Stimulated activated memory B cell treated with anti-CD40 and anti-IgM and Interleukin-4, amounts not matched to agents 10 μg/mL and 1 μg/mL and 100 μg/mL, for 72 hours (primary cell): ENCODE measurements at regions not wholly inside any gene's neighbourhood (a gene's known extent, or its start where the extent isn't known, plus 50 kb on each side); places are given as distances from the start of the nearest gene placed in this dataset.

ENCODE experiments used
- ATAC-seq: fragments of 150-1000 bp; cut with Tn5 transposase; 2 replicates; pipeline ENCODE4 v1.10.0; 2021
- H3K27ac Mint-ChIP-seq: one replicate; pipeline ENCODE4 v1.8.0; 2022; ENCODE audit warnings: mild to moderate bottlenecking, mixed read lengths
- H3K27me3 Mint-ChIP-seq: one replicate; pipeline ENCODE4 v1.8.0; 2022; ENCODE audit warnings: mixed read lengths
- H3K36me3 Mint-ChIP-seq: one replicate; pipeline ENCODE4 v1.8.0; 2022; ENCODE audit warnings: mixed read lengths
- H3K4me1 Mint-ChIP-seq: one replicate; pipeline ENCODE4 v1.8.0; 2022; ENCODE audit warnings: mixed read lengths
- H3K4me3 Mint-ChIP-seq: one replicate; pipeline ENCODE4 v1.8.0; 2022; ENCODE audit warnings: mild to moderate bottlenecking, moderate library complexity, mixed read lengths
- H3K9me3 Mint-ChIP-seq: one replicate; pipeline ENCODE4 v1.8.0; 2022; ENCODE audit warnings: mixed read lengths

DNA sequence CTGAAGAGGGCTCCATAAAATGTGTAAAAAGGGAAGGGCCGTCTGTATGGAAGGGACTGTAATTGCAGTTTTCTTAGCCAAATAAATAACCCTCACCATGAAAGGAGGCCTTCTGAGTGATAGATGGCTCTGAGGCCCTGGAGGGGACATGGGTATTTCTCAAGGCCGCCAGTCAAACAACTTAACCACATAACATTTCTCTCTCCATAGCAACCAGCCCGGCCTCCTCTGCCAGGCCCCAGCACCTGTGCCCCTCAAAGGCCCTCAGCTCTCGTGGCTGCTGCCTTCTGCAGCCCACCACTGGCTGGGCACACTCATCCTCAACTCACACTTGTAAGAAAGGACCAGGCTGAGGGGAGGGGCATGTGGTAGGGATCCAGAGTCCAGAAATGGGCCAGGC, 57.0 kb upstream of the GJB5 start:
- no peak for ATAC-seq
- Mint-ChIP-seq H3K27ac (no peak overlapping the region), H3K9me3 (peaks cover 7% of the 10 kb centered on the region), H3K36me3 (no peaks in the 10 kb centered on the region), H3K4me1 (no peaks in the 10 kb centered on the region), H3K27me3 (peaks cover 52% of the 10 kb centered on the region), H3K4me3 (no peak overlapping the region)

DNA sequence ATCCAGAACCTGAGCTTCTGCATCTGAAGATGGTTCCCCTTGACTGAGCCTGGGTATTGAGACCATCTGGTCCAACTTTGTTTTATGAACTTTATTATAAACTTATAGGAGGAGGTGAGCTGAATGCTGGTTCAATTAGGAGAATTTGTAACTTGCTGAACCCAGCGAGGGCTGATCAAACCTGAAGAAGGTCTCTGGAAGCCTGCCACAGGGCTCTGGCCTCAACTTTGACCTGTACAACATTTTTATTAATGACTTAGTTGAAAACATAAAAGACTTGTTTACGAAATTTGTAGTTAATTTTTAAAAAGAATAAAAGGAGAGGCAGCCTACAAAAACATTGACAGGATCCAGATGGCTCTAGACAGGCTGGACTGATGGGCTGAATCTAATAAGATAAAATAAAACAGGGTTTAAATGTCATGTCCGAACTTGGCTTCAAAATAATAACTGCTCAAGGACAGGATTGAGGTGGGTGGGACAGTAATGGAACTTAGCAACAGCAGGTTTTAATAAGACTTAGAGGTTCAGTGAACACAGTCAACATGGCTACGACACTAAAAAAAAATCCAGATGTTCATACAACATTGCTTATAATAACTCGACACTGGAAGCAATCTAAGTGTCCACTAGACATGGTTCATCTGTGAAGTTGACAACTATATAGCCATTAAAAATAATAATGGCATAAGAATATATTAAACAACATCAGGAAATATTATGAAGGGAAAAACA, 53.4 kb upstream of the GJB5 start:
- no peak overlapping the region for H3K4me3 Mint-ChIP-seq

More for the DNA sequence above, 53.4 kb upstream of the GJB5 start:
- no peaks in the 10 kb centered on the region for H3K36me3 Mint-ChIP-seq
- no peaks in the 10 kb centered on the region for H3K4me1 Mint-ChIP-seq
- H3K27me3 Mint-ChIP-seq: peaks cover 40% of the 10 kb centered on the region
- no peak for ATAC-seq
- no peak overlapping the region for H3K27ac Mint-ChIP-seq
- H3K9me3 Mint-ChIP-seq: no peaks in the 10 kb centered on the region
